Epithelial cell of esophagus (primary cell): ENCODE measurements at regions not wholly inside any gene's neighbourhood (a gene's known extent, or its start where the extent isn't known, plus 50 kb on each side); places are given as distances from the start of the nearest gene placed in this dataset.

ENCODE experiments used
- DNase-seq: peaks from one replicate; pipeline ENCODE4 v3.0.0; 2010; ENCODE audit warnings: low read depth
- H3K4me3 ChIP-seq: 2 replicates; pipeline ENCODE4 v1.5.1; 2011; ENCODE audit warnings: mild to moderate bottlenecking, low read length, control low read depth
- CTCF ChIP-seq: IDR thresholded peaks from 2 replicates; pipeline ENCODE4 v1.5.1; 2011; ENCODE audit warnings: low read depth, mild to moderate bottlenecking, low read length, control low read depth, inconsistent platforms; ENCODE audit not compliant: insufficient read depth; ENCODE audit errors: missing control alignments

- H3K4me3 ChIP-seq: no peak overlapping the region
- DNase-seq: no peak
- no peak for TF ChIP-seq CTCF
Observed at GRCh38 chr10:62746951-62747729, 57.4 kb upstream of the ADO start.

GRCh38 chr10:62748386-62748785, 56.1 kb upstream of the ADO start:
- DNase-seq: no peak
- H3K4me3 ChIP-seq: no peak overlapping the region
- no peak for TF ChIP-seq CTCF

GRCh38 chr10:62749093-62749683, 55.3 kb upstream of the ADO start:
- no peak for TF ChIP-seq CTCF
- H3K4me3 ChIP-seq: no peak overlapping the region
- DNase-seq: no peak
